ENCODE measurements at regions not wholly inside any gene's neighbourhood (a gene's known extent, or its start where the extent isn't known, plus 50 kb on each side); places are given as distances from the start of the nearest gene placed in this dataset.
A peak's percentile ranks its signal among the peaks of the same experiment; 100 is the strongest.
"Not testable (repeated sequence)": the region's sequence is repeated elsewhere in the genome, so short reads cannot be mapped to it uniquely, and the experiment has no call there.

GRCh38 chr12:105895197-105895832 lies 243.4 kb downstream of the NUAK1 start:
- not testable (repeated sequence) for DNase-seq

DNA sequence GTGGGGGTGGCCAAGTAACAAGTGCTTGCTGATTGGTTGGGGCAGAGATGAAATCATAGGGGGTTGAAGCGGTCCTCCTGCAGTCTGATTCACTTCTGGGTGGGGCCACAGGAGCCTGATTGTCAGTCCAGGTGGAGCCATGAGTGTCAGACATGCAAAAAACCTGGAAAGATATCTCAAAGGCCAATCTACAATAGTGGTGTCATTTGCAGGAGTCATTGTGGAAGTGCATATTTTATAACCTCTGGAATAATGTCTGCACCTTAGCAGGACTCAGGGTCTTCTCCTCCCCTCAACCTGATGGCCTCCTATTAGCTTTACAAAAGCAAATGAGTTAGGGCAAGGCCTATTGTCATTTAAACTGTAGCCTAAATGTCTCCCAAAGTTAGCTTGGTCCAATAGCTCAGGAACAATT lies 241.4 kb downstream of the NUAK1 start:
- no peak for DNase-seq

- DNase-seq, result not testable (repeated sequence)
Observed at GRCh38 chr12:105898271-105898670, 240.5 kb downstream of the NUAK1 start.

DNA sequence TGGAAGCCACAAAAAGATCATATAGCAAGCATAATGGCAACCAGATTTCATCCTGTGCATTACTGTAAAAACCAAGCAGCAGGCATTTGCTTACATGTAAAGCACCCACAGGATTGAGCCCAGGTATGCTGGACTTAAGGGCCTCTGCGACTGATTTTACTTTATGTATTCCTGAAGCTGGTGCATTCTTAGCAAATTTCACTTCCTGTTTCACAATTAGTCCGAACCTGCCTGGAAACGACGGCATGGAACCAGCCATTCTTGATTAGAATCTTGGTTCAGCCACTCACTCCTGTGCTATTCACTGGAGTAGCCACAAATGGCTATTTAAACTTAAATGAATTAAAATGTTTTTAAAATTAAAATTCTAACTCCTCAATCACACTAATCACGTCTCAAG lies 239.2 kb downstream of the NUAK1 start:
- DNase-seq, result no peak

DNA sequence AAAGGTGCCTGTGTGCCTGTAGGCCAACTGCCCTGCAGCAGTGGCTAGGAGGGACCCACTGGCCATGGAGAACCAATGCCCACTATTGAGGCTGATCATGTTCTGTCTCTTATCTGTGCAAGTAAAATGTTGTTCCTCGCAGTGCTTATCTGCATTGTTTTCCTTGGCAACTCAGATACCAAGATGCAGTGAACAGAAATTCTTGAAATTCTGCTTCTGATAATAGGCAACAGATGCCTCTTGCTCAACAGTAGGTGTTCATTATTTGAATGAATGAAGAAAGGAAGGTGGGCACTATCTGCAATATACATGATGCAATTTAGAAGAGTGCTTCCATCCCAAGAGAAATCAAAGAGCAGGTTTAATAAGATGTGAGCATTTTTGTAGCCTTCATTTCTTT lies 232.2 kb downstream of the NUAK1 start:
- no peak for DNase-seq

- DNase-seq, result no peak
Observed at GRCh38 chr12:105907982-105908381, 230.8 kb downstream of the NUAK1 start.

- DNase-seq, result no peak
Observed at GRCh38 chr12:105910030-105910429, 228.7 kb downstream of the NUAK1 start.

DNA sequence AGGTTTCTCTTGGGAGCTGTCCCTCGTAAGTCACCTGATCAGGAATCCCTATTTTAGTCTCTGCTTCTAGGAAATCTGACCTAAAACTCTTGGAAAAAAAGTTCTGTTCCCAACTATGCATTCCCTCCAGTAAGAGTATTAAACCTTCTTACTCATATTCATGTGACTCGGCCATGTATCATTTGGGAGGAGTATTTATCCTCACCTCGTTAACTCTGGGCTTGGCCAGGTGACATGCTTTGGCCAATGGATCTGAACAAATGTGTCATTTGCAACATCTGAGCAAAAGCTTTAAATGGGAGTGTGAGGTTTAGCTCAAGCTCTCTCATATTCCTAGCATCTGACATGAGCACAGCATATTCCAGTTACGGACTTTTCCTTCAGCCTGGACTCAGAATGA lies 226.8 kb downstream of the NUAK1 start:
- DNase-seq, result no peak

DNA sequence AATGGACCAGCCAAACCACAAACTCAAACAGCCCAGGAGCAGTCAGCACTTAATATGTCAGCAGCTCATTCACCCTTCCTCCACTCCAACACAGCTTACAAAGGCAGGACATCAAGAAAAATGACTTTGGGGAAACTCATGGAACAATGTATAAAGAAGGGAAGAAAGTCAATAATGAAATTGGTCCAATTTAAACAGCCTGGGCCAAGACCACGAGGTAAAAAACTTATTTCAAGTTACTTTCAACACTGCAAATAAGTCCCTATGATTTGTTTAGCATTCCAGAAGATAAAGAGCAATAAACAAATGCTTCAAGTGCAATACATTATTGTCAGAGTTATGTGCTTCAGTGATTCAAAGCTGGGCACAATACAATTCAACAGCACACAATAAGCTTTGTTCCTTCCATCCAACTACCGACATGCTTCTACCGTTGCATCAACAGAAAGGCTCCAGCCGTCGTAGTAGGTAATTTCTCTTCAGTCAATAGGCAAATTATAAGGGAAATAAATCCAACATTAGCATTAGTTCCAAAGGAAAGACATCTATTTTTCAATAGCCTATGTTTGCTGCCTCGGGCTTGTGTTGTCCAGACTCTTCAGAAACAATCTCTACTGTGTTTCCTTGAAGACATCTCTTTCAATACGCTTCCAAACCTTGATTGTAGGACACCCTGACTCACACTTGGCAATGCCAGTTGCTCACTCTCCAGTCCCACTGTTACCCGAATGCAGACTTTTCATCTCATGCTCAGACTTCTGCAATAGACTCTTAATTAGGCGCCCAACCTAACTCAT lies 225.7 kb downstream of the NUAK1 start:
- no peak for DNase-seq

GRCh38 chr12:105915997-105916759 lies 222.6 kb downstream of the NUAK1 start:
- no peak for DNase-seq

DNA sequence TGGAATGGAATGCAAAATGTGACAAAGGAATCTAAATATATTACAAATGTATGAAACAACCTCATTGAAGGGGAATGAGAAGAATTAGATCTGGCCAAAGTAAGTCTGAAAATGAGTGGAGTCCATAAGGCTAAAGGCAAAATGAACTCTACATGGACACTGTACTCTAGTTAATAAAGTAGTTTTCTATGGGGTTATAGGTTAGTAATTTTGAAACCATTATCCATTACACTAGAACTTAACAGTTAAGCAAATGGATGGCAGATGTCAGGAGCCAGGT lies 222.1 kb downstream of the NUAK1 start:
- no peak for DNase-seq

DNA sequence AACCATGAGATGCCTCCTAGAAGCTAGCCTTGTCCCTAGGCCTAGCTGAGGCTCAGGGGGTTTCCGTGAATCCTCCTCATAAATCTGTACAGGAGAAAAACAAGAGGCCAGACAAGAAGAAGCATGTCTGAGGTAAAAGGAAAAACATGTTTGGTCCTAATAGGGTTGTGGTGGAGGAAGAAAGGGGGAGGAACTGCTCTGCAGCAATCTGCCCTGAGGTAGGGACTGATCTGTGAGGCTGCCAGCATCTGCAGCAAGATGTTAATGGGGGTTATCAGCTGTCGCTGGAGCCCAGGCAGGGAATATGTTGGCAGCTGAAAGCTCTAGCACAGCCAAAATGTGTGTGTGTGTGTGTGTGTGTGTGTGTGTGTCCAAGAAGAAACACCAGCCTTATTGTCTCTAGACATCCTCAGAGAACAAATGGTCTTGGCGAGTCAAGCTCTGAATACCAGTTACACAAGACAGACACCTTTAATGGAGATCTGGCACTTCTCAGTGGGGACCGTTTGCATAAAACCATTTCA lies 218.5 kb downstream of the NUAK1 start:
- peak; percentile 89 for DNase-seq

- DNase-seq, result no peak
Observed at GRCh38 chr12:105921055-105921454, 217.7 kb downstream of the NUAK1 start.

DNA sequence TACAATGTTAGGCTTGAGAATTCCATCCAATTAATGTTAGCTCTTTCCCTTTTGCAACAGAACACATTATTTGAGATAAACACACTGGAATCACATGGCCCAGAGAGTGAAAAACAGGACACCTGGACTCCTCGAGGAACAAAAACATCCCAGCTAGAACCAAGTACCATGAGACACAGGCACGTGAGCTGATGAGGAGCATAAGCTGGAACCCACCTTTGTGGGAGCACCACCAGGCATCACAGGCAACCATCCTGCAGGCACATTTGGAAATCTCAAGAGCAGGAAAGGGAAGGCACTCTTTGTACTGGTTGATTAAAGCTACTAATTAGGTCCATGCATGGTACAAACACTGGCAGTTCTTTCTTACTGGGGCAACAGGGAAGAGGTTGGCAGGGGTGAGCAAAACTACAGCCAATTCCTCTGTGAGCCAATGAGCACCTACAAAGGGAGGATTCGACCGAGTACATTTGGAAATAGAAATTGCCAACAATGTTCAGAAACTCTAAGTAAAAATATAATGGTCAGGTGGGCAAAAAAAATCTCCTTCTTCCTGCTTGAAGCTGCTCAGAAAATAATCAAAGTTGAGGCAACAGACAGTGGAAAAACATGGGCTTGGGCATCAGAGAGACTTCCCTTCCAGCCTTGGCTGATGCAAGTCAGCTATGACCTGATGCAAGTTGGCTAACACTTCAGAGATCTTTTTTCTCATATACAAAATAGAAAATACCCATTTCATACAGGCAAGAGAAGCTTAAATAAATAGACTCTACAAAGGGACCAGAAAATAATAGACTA lies 216.7 kb downstream of the NUAK1 start:
- DNase-seq, result no peak

GRCh38 chr12:105922670-105923102 lies 216.1 kb downstream of the NUAK1 start:
- DNase-seq, result peak; percentile 70

GRCh38 chr12:105924526-105925208 lies 214.1 kb downstream of the NUAK1 start:
- no peak for DNase-seq

- peak; percentile 55 for DNase-seq
Observed at GRCh38 chr12:105927564-105927963, 211.2 kb downstream of the NUAK1 start.

- DNase-seq, result no peak
Observed at GRCh38 chr12:105928436-105928835, 210.3 kb downstream of the NUAK1 start.

DNA sequence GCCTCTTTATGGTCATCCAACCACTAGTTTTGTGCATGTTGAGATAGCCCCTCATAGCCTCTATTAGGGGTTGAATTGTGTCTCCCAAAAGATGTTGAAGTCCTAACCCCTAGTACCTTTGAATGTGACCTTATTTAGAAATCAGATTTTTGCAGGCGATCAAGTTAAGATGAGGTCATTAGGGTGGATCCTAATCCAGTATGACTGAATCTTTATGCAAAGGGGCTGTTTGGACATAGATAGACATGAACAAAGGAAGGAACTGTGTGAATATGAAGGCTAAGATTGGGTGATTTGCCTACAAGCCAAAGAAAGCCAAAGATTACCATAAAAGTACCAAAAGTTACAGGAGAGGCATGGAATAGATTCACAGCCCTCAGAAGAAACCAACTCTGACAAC lies 209.6 kb downstream of the NUAK1 start:
- DNase-seq, result no peak

DNA sequence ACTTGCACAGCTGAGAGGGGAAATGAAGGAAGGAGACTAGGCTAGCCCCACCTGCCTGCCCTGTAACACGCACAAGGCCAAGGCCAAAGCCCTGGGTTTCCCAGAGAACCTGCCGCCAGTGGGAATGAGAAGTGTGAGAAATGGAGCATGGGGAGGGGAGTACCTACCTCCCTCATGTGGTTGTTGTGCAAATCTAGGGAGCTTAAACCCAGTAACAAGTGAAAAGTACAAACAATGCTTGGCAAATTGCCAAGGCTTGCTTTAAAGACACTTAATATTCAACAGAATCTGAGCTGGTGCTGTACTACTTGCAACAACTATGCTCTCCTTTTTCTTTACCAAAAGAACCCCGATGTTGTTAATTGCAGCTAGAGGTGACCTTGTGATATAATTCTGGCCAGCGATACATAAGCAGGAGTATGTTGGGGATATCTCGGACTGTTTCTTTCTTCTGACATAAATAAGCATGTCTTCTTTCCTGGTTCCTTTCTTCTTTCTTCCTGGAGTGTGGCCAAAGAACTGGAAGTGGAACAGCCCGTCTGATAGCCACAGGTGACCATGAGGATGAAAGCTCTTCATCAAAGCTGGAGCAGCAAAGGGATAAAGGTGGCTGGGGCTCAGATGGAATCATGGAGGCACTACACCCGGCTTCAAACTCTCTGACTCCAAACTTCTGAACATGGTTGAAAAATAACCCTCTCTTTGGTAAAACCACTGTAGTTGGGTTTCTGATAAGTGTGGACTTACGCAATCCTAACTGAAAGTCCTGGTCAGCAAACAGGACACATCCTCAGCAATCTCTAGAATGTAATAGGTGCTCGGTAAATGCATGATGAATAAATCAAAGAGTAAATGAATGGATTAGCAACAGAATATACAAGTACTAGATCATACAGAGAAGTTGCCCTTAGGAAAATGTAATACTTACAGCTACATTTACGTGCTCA lies 207.9 kb downstream of the NUAK1 start:
- DNase-seq, result no peak

All from tongue (tissue), 1 donor.